DND-41 (cell line): ENCODE measurements at regions not wholly inside any gene's neighbourhood (a gene's known extent, or its start where the extent isn't known, plus 50 kb on each side); places are given as distances from the start of the nearest gene placed in this dataset.

Source experiments
- EZH2 ChIP-seq: IDR thresholded peaks from 3 replicates; pipeline ENCODE4 v1.6.1; 2012; ENCODE audit warnings: borderline replicate concordance, low read depth, mild to moderate bottlenecking, moderate library complexity, low read length, inconsistent platforms; ENCODE audit not compliant: severe bottlenecking
- TF ChIP-seq, protein P1 (sequence below): IDR thresholded peaks from 2 replicates; pipeline ENCODE4 v1.5.1; 2012; ENCODE audit warnings: borderline replicate concordance, low read length, moderate library complexity, mild to moderate bottlenecking; ENCODE audit not compliant: poor library complexity, severe bottlenecking; ENCODE audit errors: extremely low read depth

DNA sequence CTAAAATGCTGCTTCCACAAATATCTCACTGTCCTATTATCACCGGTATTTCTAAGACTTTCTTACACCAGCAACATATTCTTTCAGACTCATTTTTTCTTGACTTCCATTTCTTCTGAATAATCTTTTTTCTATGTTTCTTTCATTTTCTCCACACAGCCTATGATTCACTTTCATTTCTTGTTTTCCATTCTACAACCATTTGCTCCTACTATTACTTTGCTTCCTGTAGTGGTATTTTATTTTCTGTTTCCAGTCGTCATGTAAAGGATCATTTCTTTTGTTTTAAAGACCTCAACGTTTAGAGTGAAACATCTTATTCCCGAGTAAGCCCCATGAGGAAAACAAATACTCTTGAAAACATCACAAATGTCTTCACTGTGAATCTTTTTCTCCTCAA, 182.2 kb upstream of the MDGA2 start:
- TF ChIP-seq, protein P1, sequence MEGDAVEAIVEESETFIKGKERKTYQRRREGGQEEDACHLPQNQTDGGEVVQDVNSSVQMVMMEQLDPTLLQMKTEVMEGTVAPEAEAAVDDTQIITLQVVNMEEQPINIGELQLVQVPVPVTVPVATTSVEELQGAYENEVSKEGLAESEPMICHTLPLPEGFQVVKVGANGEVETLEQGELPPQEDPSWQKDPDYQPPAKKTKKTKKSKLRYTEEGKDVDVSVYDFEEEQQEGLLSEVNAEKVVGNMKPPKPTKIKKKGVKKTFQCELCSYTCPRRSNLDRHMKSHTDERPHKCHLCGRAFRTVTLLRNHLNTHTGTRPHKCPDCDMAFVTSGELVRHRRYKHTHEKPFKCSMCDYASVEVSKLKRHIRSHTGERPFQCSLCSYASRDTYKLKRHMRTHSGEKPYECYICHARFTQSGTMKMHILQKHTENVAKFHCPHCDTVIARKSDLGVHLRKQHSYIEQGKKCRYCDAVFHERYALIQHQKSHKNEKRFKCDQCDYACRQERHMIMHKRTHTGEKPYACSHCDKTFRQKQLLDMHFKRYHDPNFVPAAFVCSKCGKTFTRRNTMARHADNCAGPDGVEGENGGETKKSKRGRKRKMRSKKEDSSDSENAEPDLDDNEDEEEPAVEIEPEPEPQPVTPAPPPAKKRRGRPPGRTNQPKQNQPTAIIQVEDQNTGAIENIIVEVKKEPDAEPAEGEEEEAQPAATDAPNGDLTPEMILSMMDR, result no peak
- TF ChIP-seq EZH2, result no peak
